Erythroblast (primary cell): ENCODE measurements at regions not wholly inside any gene's neighbourhood (a gene's known extent, or its start where the extent isn't known, plus 50 kb on each side); places are given as distances from the start of the nearest gene placed in this dataset.

ENCODE experiments used
- GATA1 ChIP-seq: IDR thresholded peaks from 2 replicates; pipeline ENCODE4 v1.6.1; 2011; ENCODE audit warnings: low read depth, mild to moderate bottlenecking, control low read depth, low read length, moderate library complexity
- POLR2A ChIP-seq: IDR thresholded peaks from 2 replicates; pipeline ENCODE4 v1.6.1; 2011; ENCODE audit warnings: mild to moderate bottlenecking, low read length

DNA sequence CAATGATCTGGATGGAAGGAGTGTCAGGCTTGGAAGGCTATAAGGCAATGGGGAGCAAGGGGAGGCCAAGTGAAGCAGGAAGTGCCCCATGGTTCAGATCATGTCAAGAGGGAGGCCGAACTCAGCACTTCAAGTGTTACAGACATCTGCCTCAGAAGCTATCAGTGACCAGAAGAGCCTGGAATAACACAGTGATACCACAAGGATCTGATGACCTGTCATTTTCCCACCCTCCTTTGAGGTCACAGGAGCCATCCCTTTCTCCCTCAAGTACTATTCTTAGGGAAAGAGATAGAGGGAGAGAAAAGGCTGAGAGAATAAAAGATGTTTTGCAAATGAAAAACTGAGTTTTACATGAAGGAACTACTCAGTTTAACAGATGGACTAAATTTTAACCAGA is 454.8 kb downstream of the CSNK1G3 start:
- TF ChIP-seq POLR2A (no peak), GATA1 (no peak)
